Body of pancreas (tissue), 4 donors: ENCODE measurements at regions not wholly inside any gene's neighbourhood (a gene's known extent, or its start where the extent isn't known, plus 50 kb on each side); places are given as distances from the start of the nearest gene placed in this dataset.
"Not testable (repeated sequence)": the region's sequence is repeated elsewhere in the genome, so short reads cannot be mapped to it uniquely, and the experiment has no call there.

ENCODE experiments used
- ATAC-seq: fragments of 150-250 bp; one replicate; pipeline ENCODE4 v1.9.1; 2016
- DNase-seq, 4 donors: peaks; one replicate each; pipeline ENCODE4 v3.0.0-alpha.2; 2019
- H3K27ac ChIP-seq, 4 donors: fragments of 200-600 bp; sonication (generic); 1 replicate in 3 of 4; 2 replicates in 1 of 4; pipeline versions ENCODE4 v1.5.1 to v1.6.1; 2016 to 2019; ENCODE audit warnings: mild to moderate bottlenecking in 1 of 4, mixed read lengths in 1 of 4, moderate library complexity in 1 of 4
- H3K27me3 ChIP-seq, 2 donors: fragments of 200-600 bp; sonication (generic); one replicate each; pipeline ENCODE4 v1.6.0; 2016; ENCODE audit warnings: mild to moderate bottlenecking in 1 of 2
- H3K36me3 ChIP-seq, 2 donors: fragments of 200-600 bp; sonication (generic); replicated peaks in 1 of 2; 2 replicates each; pipeline ENCODE4 v1.5.1; 2016; ENCODE audit warnings: low read depth in 2 of 2; ENCODE audit not compliant: insufficient read depth in 1 of 2
- H3K4me1 ChIP-seq: fragments of 200-600 bp; sonication (generic); one replicate; pipeline ENCODE4 v1.6.0; 2016
- H3K4me3 ChIP-seq, 2 donors: fragments of 200-600 bp; sonication (generic); 1 replicate in 1 of 2; 2 replicates in 1 of 2; pipeline ENCODE4 v1.5.1; 2016 to 2019
- H3K9me3 ChIP-seq, 3 donors: fragments of 200-600 bp; sonication (generic); 1 replicate in 2 of 3; 2 replicates in 1 of 3; pipeline ENCODE4 v1.5.1; 2016
- CTCF ChIP-seq, 7 experiments: fragments of 450-650 bp in 4 of 7; fragments of 200-600 bp in 3 of 7; sonication (generic) in 3 of 7; IDR thresholded peaks; one replicate each; pipeline ENCODE4 v1.5.1; 2016 to 2019; ENCODE audit warnings: antibody characterized with exemption in 7 of 7
- POLR2A ChIP-seq, 3 donors: fragments of 450-650 bp; IDR thresholded peaks; one replicate each; pipeline ENCODE4 v1.6.1; 2016; ENCODE audit warnings: antibody characterized with exemption in 3 of 3, mild to moderate bottlenecking in 2 of 3
- WGBS, 2 donors: methylation state at CpG; one replicate each; pipeline ENCODE4 v1.1.5; 2017; 5-methylcytosine and 5-hydroxymethylcytosine counted together
- intact Hi-C: fragments of 100-400 bp; cut with DNase I; formaldehyde crosslinking; loops from one replicate; pipeline ENCODE4 v1.15.1; 2023

- TF ChIP-seq CTCF (IDR thresholded peaks at IDR 0.05) (no peak), POLR2A (IDR thresholded peaks at IDR 0.05) (no peak)
- ATAC-seq: no peak
- H3K4me3 ChIP-seq: no peak overlapping the region
- H3K9me3 ChIP-seq: no peaks in the 10 kb centered on the region
- H3K4me1 ChIP-seq: no peaks in the 10 kb centered on the region
- no peak for DNase-seq
- H3K27me3 ChIP-seq: no peaks in the 10 kb centered on the region
- no peaks in the 10 kb centered on the region for H3K36me3 ChIP-seq
- no peak overlapping the region for H3K27ac ChIP-seq
- intact Hi-C loops: no loop called here
Observed at GRCh38 chr4:72205298-72205697, 173.5 kb downstream of the NPFFR2 start.

- intact Hi-C loops: no loop called here
- Histone ChIP-seq H3K27ac (no peak overlapping the region), H3K4me1 (no peaks in the 10 kb centered on the region), H3K4me3 (no peak overlapping the region), H3K9me3 (no peaks in the 10 kb centered on the region), H3K27me3 (no peaks in the 10 kb centered on the region), H3K36me3 (no peaks in the 10 kb centered on the region)
- 49 to 53% methylated on average over 3 of the region's 3 CpGs for WGBS, 2 donors
- DNase-seq: no peak
- TF ChIP-seq CTCF (IDR thresholded peaks at IDR 0.05) (no peak), POLR2A (IDR thresholded peaks at IDR 0.05) (no peak)
- ATAC-seq: no peak
Observed at GRCh38 chr4:72205831-72206230, 174.0 kb downstream of the NPFFR2 start.

GRCh38 chr4:72207196-72207595, 175.4 kb downstream of the NPFFR2 start:
- DNase-seq (no peak), ATAC-seq (no peak)
- Histone ChIP-seq H3K27me3 (no peaks in the 10 kb centered on the region), H3K27ac (no peak overlapping the region), H3K4me3 (no peak overlapping the region), H3K36me3 (no peaks in the 10 kb centered on the region), H3K4me1 (no peaks in the 10 kb centered on the region), H3K9me3 (no peaks in the 10 kb centered on the region)
- intact Hi-C loops: no loop called here
- TF ChIP-seq CTCF (IDR thresholded peaks at IDR 0.05) (no peak), POLR2A (IDR thresholded peaks at IDR 0.05) (no peak)

- TF ChIP-seq POLR2A (IDR thresholded peaks at IDR 0.05): no peak
- no peak for TF ChIP-seq CTCF (IDR thresholded peaks at IDR 0.05)
- H3K4me3 ChIP-seq: no peak overlapping the region
- H3K27me3 ChIP-seq: no peaks in the 10 kb centered on the region
- DNase-seq: no peak
- no peaks in the 10 kb centered on the region for H3K4me1 ChIP-seq
- ATAC-seq: no peak
- H3K27ac ChIP-seq: no peak overlapping the region
- intact Hi-C loops: no loop called here
- H3K9me3 ChIP-seq: no peaks in the 10 kb centered on the region
- 29 to 36% methylated on average over 3 of the region's 3 CpGs for WGBS, 2 donors
- no peaks in the 10 kb centered on the region for H3K36me3 ChIP-seq
Observed at GRCh38 chr4:72208421-72209075, 176.7 kb downstream of the NPFFR2 start.

- no peaks in the 10 kb centered on the region for H3K4me1 ChIP-seq
- DNase-seq (no peak), ATAC-seq (no peak)
- no peak for TF ChIP-seq POLR2A (IDR thresholded peaks at IDR 0.05)
- no peak for TF ChIP-seq CTCF (IDR thresholded peaks at IDR 0.05)
- H3K9me3 ChIP-seq: no peaks in the 10 kb centered on the region
- no peaks in the 10 kb centered on the region for H3K36me3 ChIP-seq
- H3K27ac ChIP-seq: no peak overlapping the region
- H3K4me3 ChIP-seq: no peak overlapping the region
- intact Hi-C loops: no loop called here
- H3K27me3 ChIP-seq: no peaks in the 10 kb centered on the region
Observed at GRCh38 chr4:72209600-72209999, 177.8 kb downstream of the NPFFR2 start.

- H3K27ac ChIP-seq, DNase-seq, H3K4me3 ChIP-seq, H3K9me3 ChIP-seq, H3K27me3 ChIP-seq, H3K4me1 ChIP-seq, H3K36me3 ChIP-seq, intact Hi-C loops, ATAC-seq: not testable (repeated sequence)
- 64 to 73% methylated on average over 5 of the region's 5 CpGs for WGBS, 2 donors
Observed at GRCh38 chr4:72213763-72214162, 182.0 kb downstream of the NPFFR2 start.
